HG03039 (cell line): ENCODE measurements at regions not wholly inside any gene's neighbourhood (a gene's known extent, or its start where the extent isn't known, plus 50 kb on each side); places are given as distances from the start of the nearest gene placed in this dataset.

Experiments used
- ATAC-seq: cut with Tn5 transposase; IDR thresholded peaks from one replicate; pipeline ENCODE4 v1.9.1; 2021; ENCODE audit warnings: mild to moderate bottlenecking, moderate library complexity; ENCODE audit not compliant: unreplicated experiment

- ATAC-seq: no peak
Observed at GRCh38 chr2:105596411-105596921, 148.2 kb upstream of the NCK2 start.

DNA sequence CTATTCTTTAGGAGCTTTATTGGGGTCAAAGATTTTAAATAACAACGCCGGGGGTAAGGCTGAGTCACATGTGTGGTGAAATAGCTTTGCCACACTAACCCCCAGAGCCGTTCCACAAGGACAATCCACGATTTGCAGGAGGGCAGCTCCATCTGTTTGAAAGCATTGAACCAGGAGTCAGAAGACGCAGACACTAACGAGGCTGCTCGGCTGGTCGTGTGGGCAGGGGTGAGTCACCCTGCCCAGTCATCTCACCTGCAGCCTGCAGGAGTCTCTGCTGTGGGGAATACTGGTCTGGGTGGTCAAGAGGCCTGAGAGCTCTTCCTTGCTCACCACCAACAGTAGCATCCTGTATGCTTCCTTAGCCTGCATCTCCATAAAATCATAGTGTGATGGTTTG is 149.2 kb upstream of the NCK2 start:
- ATAC-seq: no peak

GRCh38 chr2:105593221-105593967 is 151.3 kb upstream of the NCK2 start:
- ATAC-seq: no peak

DNA sequence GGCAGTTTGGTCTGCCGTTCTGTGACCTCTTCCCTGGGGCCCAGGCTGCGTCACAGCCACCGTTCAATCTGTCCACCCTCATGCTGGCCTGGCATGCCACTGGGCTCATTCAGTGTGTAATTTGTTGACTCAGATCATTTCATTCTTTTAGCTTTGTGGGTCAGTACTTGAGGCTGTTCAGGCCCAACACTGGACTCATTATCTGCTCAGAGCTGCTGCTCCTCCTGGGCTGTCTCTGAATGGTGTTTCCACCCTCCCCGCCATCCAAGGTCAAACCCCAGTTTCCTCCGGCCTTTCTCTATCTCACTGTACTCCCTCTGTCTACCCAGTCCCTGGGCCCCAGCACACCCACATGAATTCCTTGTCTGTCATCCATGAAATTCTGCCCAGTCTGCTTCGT is 152.4 kb upstream of the NCK2 start:
- no peak for ATAC-seq

GRCh38 chr2:105590780-105591660 is 153.7 kb upstream of the NCK2 start:
- ATAC-seq: no peak

- ATAC-seq: no peak
Observed at GRCh38 chr2:105588581-105588980, 156.1 kb upstream of the NCK2 start.

DNA sequence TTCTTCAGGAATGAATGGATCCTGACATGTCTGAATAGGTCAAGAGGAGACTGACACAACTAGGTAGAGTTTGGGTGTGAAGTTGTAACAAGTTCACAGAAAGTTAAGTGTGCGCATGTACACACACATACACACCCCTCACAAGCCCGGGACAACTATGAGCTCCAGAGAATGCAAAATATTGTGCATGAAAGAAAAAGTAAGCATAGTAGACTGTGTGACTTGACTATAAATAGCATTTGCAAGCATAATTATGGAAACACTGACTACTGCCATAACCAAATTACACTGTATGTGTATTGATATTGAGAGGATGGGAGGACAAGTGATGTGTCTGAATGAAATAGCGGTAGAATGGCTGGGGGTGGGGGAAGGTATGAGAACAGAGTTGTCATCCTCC is 157.1 kb upstream of the NCK2 start:
- no peak for ATAC-seq

- no peak for ATAC-seq
Observed at GRCh38 chr2:105584435-105585010, 160.2 kb upstream of the NCK2 start.

- ATAC-seq: no peak
Observed at GRCh38 chr2:105582952-105583660, 161.6 kb upstream of the NCK2 start.

DNA sequence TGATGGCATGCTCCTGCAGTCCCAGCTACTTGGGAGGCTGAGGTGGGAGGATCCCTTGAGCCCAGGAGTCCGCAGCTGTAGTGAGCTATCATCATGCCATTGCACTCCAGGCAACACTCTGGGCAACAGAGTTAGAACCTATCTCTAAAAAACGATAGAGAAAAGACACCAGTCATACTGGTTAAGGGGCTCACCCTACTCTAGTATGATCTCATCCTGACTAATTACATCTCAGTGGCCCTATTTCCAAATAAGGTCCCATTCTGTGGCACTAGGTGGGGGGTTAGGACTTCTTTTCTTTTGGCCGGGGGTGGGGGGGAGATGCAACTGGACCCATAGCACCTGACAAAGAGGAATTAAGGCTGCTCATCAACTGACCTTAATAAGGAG is 163.2 kb upstream of the NCK2 start:
- no peak for ATAC-seq

GRCh38 chr2:105580870-105581554 is 163.7 kb upstream of the NCK2 start:
- no peak for ATAC-seq

DNA sequence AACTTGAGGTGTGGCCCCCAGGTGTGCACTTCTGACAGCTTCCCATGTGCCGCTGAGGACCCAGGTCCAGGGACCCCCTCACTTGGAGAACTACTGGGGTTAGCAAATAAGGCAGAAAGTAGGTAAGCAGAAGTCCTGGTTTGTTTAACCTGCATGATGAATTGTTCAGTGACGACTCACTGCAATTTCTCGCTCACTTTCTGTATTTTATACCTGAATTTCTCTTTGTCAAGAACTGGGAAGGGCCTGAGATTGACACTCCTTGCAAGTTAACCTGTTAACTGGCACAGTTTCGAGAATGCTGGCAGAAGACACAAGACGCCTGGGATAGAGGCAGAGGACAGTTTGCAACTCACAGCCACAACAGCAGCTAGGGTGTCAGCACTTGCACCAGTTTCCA is 164.5 kb upstream of the NCK2 start:
- no peak for ATAC-seq

- no peak for ATAC-seq
Observed at GRCh38 chr2:105578166-105578565, 166.5 kb upstream of the NCK2 start.

GRCh38 chr2:105577762-105578161 is 166.9 kb upstream of the NCK2 start:
- ATAC-seq: no peak

DNA sequence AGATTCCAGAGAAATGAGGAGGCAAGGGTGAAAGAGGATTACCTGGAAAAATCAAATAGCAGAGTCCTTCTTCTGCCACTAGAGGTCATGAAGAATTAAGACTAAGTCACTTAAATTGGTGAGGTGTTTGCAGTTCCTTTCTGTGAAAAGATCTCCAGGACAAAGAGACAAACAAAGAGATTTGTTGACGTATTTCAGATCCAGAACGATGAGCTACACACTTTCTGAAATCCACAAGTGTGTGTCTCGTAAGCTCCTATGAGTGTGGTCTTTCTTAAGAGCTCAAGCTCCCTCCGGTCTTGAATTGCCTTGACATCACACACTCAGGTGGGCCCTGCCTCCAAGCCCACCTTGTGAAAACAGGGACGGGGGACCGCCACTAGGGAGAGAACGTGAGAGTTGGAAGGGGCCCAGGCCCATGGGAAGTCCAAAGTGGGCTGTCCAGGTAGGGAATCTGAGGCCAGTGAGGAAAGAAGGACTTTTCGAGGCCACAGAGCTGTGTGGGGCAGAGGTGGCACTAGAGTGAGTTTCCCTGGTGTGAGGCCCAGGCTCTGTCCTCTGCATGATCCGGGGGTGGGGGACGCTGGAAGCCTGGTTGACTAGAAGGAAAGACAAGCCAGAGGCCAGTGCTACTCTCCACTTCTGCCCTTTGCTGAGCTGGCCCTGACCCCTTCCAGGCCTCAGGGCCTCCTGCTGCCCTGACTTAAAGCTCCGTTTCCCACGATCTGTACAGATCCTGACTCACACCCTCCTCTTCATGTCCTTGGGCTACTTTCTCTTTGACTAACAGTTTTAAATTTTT is 168.1 kb upstream of the NCK2 start:
- no peak for ATAC-seq

DNA sequence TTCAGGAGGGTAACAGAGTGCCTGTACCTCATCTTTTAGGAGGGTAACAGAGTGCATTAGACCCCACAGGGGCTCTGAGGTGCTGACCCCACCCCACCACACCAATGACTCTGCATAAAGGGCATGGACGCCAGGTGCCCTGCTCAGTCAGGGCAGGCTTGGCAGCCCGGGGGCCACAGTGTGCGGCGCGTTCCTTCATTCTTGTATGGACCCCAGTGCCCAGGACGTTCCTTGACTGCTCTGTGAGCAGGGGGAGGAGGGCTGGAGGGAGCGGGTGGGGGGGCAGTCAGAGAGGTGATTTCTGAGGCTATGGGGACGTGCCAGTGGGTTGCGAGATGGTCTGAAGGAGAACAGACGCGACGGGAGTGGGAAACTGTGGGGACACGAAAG is 168.7 kb upstream of the NCK2 start:
- no peak for ATAC-seq

GRCh38 chr2:105575499-105576025 is 169.2 kb upstream of the NCK2 start:
- ATAC-seq: no peak

DNA sequence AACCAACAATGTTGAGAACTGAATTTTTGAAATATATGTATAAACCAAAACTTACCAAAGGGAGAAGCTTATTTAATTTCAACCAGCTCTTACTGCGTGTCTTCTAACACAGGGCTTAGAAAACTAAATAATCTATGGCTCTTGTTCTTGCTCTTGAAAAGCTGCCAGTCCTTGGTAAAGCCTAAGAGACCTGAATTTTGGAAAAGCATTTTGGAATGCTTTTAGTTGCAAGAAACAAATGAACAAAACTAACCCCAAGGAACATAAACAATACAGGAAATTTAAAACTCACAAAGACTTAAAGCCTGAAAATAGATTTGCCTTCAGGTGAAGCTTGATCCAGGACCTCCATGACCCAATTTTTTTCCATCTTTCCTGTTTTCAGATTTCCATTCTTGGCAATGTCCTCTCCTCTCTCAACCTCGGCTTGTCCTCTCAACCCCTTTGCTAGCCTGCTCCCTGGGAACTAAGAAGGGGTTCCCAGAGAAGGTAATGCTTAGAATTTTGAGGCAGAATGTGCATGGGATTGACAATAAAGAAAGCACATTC is 169.8 kb upstream of the NCK2 start:
- ATAC-seq: no peak
